GM19351 (cell line): ENCODE measurements at regions not wholly inside any gene's neighbourhood (a gene's known extent, or its start where the extent isn't known, plus 50 kb on each side); places are given as distances from the start of the nearest gene placed in this dataset.
"Not testable (repeated sequence)": the region's sequence is repeated elsewhere in the genome, so short reads cannot be mapped to it uniquely, and the experiment has no call there.

Experiments used
- ATAC-seq: cut with Tn5 transposase; IDR thresholded peaks from one replicate; pipeline ENCODE4 v1.9.1; 2021; ENCODE audit warnings: mild to moderate bottlenecking, moderate library complexity; ENCODE audit not compliant: unreplicated experiment

DNA sequence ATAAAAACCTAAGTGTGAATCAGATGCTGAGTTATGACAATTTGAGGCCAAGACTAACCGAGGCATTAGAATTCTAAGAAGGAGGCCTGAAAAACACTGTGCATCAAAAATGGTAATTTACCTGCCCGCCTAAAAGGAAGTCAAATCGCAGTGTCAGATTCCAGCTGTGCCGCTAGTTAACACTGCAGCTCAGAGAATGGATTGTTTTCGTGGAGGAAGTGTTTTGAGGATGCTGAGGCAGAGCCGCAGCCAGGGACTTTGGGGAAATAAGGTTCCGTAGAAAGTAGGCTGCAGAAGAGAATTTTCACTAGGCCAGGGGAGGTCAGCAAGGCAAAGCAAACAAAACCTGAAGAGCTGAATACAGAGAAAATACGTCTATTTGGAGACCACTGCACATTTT, 226.4 kb upstream of the ISL1 start:
- no peak for ATAC-seq

GRCh38 chr5:51159164-51159563, 224.1 kb upstream of the ISL1 start:
- no peak for ATAC-seq

DNA sequence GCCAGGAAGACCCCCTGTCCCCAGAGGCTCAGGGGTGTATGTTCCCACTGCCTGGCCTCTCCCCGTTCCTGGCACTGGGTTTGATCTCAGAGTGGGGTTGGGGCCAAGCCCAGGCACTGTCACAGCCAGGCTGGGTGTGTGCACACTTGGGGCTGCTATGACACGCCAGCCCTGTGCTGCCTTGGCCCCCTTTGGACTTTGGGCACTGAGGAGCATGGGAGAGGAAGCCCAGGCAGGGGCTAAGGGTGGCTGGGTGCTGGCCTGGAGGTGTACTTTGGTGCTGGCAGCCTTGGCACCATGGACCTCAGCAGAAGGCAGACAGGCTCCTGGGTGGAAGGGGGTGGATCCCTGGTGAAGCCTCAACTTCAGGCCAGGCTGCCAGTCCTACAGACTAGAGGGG, 223.6 kb upstream of the ISL1 start:
- ATAC-seq = no peak

DNA sequence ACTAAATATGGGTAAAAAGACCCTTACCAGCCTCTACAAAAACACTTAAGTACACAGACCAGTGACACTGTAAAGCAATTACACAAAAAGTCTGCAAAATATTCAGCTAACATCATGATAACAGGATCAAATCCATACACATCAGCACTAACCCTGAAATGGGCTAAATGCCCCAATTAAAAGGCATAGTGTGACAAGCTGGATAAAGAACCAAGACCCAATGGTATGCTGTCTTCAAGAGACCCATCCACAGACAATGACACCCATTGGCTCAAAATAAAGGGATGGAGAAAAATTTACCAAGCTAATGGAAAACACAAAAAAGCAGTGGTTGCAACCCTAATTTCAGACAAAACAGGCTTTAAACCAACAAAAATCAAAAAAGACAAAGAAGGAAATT, 221.0 kb upstream of the ISL1 start:
- no peak for ATAC-seq

DNA sequence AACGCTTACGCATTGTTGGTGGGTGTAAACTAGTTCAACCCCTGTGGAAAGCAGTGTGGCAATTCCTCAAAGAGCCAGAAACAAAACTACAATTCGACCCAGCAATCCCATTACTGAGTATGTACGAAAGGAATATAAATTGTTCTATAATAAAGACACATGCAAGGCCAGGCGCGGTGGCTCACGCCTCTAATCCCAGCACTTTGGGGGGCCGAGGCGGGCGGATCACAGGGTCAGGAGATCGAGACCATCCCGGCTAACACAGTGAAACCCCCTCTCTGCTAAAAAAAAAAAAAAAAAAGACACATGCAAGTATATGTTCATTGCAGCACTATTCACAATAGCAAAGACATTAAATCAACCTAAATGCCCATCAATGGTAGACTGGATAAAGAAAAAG, 217.6 kb upstream of the ISL1 start:
- not testable (repeated sequence) for ATAC-seq

GRCh38 chr5:51172903-51173626, 210.2 kb upstream of the ISL1 start:
- ATAC-seq = no peak

GRCh38 chr5:51181208-51181894, 201.9 kb upstream of the ISL1 start:
- ATAC-seq = no peak

GRCh38 chr5:51185850-51186329, 197.4 kb upstream of the ISL1 start:
- no peak for ATAC-seq

- ATAC-seq = no peak
Observed at GRCh38 chr5:51188001-51188591, 195.2 kb upstream of the ISL1 start.

GRCh38 chr5:51194671-51195070, 188.6 kb upstream of the ISL1 start:
- no peak for ATAC-seq

GRCh38 chr5:51201024-51201423, 182.2 kb upstream of the ISL1 start:
- ATAC-seq = no peak

DNA sequence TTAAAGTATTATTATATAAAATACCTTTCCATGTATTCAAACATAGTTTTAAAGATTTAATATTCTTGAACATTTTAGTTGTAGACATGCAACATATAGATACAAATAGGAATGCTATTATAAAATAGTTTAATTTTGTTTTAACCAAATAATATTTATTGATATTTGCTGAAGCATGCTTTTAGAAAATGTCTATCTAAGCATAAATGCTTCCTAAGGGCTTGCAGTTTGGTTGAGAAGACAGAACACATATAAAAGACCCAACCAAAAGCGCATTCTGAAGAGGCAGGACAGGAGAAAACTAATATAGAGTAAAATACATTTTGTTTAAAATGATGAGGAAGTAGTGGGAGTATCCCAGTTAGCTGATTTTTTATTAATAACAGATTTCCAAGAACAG, 181.5 kb upstream of the ISL1 start:
- no peak for ATAC-seq

GRCh38 chr5:51202161-51202560, 181.1 kb upstream of the ISL1 start:
- ATAC-seq = no peak

DNA sequence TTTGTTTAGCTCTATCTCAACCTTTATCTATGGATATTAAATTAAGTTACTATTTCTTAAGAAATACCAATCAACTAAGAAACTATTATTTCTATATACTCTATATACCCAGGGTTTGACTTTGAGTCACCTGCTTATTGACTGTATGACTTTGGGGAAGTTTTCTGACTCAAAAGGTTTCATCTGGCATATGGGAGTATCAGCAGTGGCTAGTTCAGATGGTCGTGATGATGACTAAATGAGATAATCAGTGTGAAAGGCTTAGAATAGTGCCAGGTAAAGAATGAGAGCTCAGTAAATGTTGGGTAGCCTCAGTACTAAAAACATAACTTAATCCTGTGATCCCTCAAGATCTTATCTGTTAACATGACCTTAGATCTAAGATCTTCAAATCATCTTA, 179.7 kb upstream of the ISL1 start:
- ATAC-seq = peak; percentile 42

DNA sequence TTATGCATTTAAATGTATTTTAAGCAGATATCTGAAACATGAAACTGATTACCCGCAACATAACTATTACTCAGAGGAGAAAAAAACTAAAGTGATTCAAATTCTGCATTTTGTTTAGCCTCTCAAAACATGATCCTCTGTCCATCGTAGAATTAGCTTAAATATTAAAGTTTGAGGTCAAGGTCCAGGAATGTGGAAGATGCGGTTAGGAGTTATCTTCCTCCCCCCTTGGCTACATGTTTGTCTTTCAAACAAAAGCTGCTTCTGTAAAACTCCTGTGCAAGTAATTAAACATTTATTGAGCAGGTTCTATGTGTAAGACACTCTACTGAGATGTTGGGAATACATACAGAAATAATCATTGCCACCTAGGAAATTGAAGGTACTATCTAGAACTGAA, 175.0 kb upstream of the ISL1 start:
- no peak for ATAC-seq

- ATAC-seq = no peak
Observed at GRCh38 chr5:51214746-51215145, 168.5 kb upstream of the ISL1 start.

- ATAC-seq = no peak
Observed at GRCh38 chr5:51225789-51226742, 157.2 kb upstream of the ISL1 start.

DNA sequence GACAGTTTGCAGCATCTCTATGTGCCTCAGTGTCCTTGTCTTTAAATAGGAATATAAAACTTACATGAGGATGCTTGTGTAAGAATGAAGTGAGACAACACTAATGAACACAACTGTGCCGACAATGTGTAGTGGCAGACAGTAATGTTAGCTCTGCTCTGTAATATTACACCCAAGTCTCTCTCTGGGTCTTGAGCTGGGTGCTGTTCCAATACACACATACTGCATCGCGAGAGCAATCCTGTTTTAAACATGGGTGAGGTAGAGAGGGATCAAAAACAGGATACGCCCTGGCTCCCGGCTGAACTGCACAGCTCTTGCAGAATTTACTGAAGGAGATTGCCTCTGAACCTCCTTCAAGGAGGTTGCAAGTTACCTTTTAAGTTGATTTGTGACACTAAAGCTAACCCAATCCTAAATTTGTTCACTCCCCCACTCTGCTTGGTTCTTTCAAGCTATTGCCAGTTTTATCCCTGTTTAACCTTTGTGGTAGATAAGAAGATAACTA, 155.2 kb upstream of the ISL1 start:
- no peak for ATAC-seq

DNA sequence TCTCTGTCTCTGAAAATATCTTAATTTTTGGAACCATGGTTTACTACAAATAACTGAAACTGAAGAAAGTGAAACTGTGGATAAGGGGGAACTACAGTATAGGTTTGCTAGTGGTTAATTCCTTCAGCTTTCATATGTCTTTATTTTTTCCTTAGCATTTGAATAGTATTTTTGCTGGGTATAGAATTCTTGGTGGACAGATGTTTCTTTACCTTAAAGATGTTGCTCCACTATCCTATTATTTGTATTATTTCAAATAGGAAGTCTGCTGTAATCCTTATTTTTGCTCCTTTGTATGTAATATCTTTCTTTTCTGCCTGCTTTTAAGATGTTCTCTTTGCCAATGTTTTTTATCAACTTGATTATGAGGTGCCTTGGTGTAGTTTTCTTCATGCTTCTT, 152.9 kb upstream of the ISL1 start:
- no peak for ATAC-seq

DNA sequence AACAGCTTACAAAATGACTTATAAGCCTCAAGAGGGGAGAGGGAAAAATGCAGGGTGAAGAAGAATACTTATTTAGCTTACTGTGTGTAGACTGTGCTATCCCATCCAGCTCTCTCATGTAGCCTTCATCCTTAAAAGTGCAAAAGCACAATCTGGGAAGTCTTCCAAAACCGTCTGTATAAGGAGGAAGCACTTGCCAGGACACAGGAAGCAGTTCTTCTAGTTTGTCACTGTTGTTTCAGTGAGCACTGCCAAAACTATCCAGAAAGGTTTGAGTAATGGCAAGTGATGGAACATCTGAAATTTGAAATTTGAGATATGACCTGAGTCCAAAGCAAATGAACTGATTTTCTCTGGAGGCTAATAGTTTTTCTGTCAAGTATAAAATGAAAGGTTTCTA, 140.8 kb upstream of the ISL1 start:
- no peak for ATAC-seq

- not testable (repeated sequence) for ATAC-seq
Observed at GRCh38 chr5:51250957-51251356, 132.3 kb upstream of the ISL1 start.
